HepG2 (cell line): ENCODE measurements at regions not wholly inside any gene's neighbourhood (a gene's known extent, or its start where the extent isn't known, plus 50 kb on each side); places are given as distances from the start of the nearest gene placed in this dataset.

ENCODE experiments used
- CTCF ChIP-seq: sonication (generic); formaldehyde crosslinking; IDR thresholded peaks from 2 replicates; pipeline ENCODE4 v1.5.0; 2020; ENCODE audit warnings: mild to moderate bottlenecking, missing genetic modification reagents, moderate library complexity
- GABPA ChIP-seq, 2 experiments: IDR thresholded peaks; 2 replicates each; pipeline ENCODE4 v1.6.1; 2011 to 2016; ENCODE audit warnings: low read depth in 2 of 2, low read length in 1 of 2, missing biosample characterization in 1 of 2, missing genetic modification characterization in 1 of 2
- POLR2A ChIP-seq, 2 experiments: IDR thresholded peaks; 2 replicates each; pipeline ENCODE4 v1.6.1; 2011; ENCODE audit warnings: low read depth in 2 of 2, low read length in 2 of 2, mild to moderate bottlenecking in 1 of 2, moderate library complexity in 1 of 2; ENCODE audit not compliant: insufficient read depth in 1 of 2
- XRCC5 ChIP-seq: fragments of 200-400 bp; formaldehyde crosslinking; optimal IDR thresholded peaks from 2 replicates; pipeline ENCODE3; 2017; ENCODE audit warnings: mild to moderate bottlenecking, low read length

GRCh38 chr4:110705440-110705782 lies 82.5 kb upstream of the PITX2 start:
- no peak for TF ChIP-seq POLR2A (IDR thresholded peaks at IDR 0.05; ENCODE audit: insufficient read depth in 1 of 2, low read depth in 2 of 2, low read length in 2 of 2)
- no peak for TF ChIP-seq GABPA (IDR thresholded peaks at IDR 0.05; ENCODE audit: low read depth, low read length)
- TF ChIP-seq GABPA (CRISPR knock-in tag; IDR thresholded peaks at IDR 0.05; ENCODE audit: low read depth), result no peak
- TF ChIP-seq CTCF (CRISPR knock-in tag), result no peak
- no peak for TF ChIP-seq XRCC5
